Immature natural killer cell (primary cell): ENCODE measurements at regions not wholly inside any gene's neighbourhood (a gene's known extent, or its start where the extent isn't known, plus 50 kb on each side); places are given as distances from the start of the nearest gene placed in this dataset.
A peak's percentile ranks its signal among the peaks of the same experiment; 100 is the strongest.
"Not testable (repeated sequence)": the region's sequence is repeated elsewhere in the genome, so short reads cannot be mapped to it uniquely, and the experiment has no call there.

ENCODE experiments used
- DNase-seq, 3 donors: peaks; one replicate each; pipeline ENCODE4 v3.0.0; 2022; ENCODE audit warnings: mixed read lengths in 1 of 3
- H3K27ac Mint-ChIP-seq, 6 donors: one replicate each; pipeline ENCODE4 v1.8.0; 2020; ENCODE audit warnings: mixed read lengths in 6 of 6, mild to moderate bottlenecking in 5 of 6, inconsistent platforms in 4 of 6, moderate library complexity in 3 of 6
- H3K27me3 Mint-ChIP-seq, 3 donors: one replicate each; pipeline ENCODE4 v1.8.0; 2020 to 2021; ENCODE audit warnings: low read depth in 3 of 3, mild to moderate bottlenecking in 3 of 3, mixed read lengths in 3 of 3, moderate library complexity in 3 of 3, inconsistent platforms in 1 of 3
- H3K36me3 Mint-ChIP-seq, 3 donors: one replicate each; pipeline ENCODE4 v1.8.0; 2020; ENCODE audit warnings: mixed read lengths in 3 of 3, inconsistent platforms in 2 of 3, mild to moderate bottlenecking in 2 of 3
- H3K4me1 Mint-ChIP-seq, 2 donors: one replicate each; pipeline ENCODE4 v1.8.0; 2020; ENCODE audit warnings: inconsistent platforms in 2 of 2, mild to moderate bottlenecking in 2 of 2, mixed read lengths in 2 of 2, moderate library complexity in 1 of 2
- H3K4me3 Mint-ChIP-seq, 5 donors: one replicate each; pipeline ENCODE4 v1.8.0; 2020; ENCODE audit warnings: mild to moderate bottlenecking in 5 of 5, mixed read lengths in 5 of 5, inconsistent platforms in 3 of 5, moderate library complexity in 3 of 5
- H3K9me3 Mint-ChIP-seq, 6 donors: one replicate each; pipeline ENCODE4 v1.8.0; 2020; ENCODE audit warnings: mild to moderate bottlenecking in 6 of 6, mixed read lengths in 6 of 6, inconsistent platforms in 4 of 6, moderate library complexity in 3 of 6

GRCh38 chr3:178324356-178324755 lies 211.9 kb upstream of the KCNMB2 start:
- Mint-ChIP-seq H3K4me1 (no peaks in the 10 kb centered on the region), H3K36me3 (no peaks in the 10 kb centered on the region), H3K27me3 (peaks cover 0 to 2% (median 0%) of the 10 kb centered on the region in 3 donors), H3K4me3 (no peak overlapping the region), H3K27ac (no peak overlapping the region), H3K9me3 (no peaks in the 10 kb centered on the region)
- DNase-seq, result no peak

GRCh38 chr3:178325330-178325729 lies 210.9 kb upstream of the KCNMB2 start:
- Mint-ChIP-seq H3K4me3 (no peak overlapping the region), H3K36me3 (no peaks in the 10 kb centered on the region), H3K9me3 (no peaks in the 10 kb centered on the region), H3K27me3 (no peaks in the 10 kb centered on the region), H3K27ac (no peak overlapping the region), H3K4me1 (no peaks in the 10 kb centered on the region)
- no peak for DNase-seq

- no peaks in the 10 kb centered on the region for H3K4me1 Mint-ChIP-seq
- no peaks in the 10 kb centered on the region for H3K9me3 Mint-ChIP-seq
- no peak overlapping the region for H3K4me3 Mint-ChIP-seq
- H3K27me3 Mint-ChIP-seq, result no peaks in the 10 kb centered on the region
- H3K27ac Mint-ChIP-seq, result no peak overlapping the region
- DNase-seq, result no peak
- no peaks in the 10 kb centered on the region for H3K36me3 Mint-ChIP-seq
Observed at GRCh38 chr3:178329936-178330335, 206.3 kb upstream of the KCNMB2 start.

GRCh38 chr3:178334239-178334638 lies 202.0 kb upstream of the KCNMB2 start:
- Mint-ChIP-seq H3K9me3 (no peaks in the 10 kb centered on the region), H3K27ac (no peak overlapping the region), H3K4me1 (no peaks in the 10 kb centered on the region), H3K36me3 (no peaks in the 10 kb centered on the region), H3K4me3 (no peak overlapping the region), H3K27me3 (peaks cover 0 to 3% (median 0%) of the 10 kb centered on the region in 3 donors)
- DNase-seq, result no peak

GRCh38 chr3:178336336-178336735 lies 199.9 kb upstream of the KCNMB2 start:
- no peak for DNase-seq
- Mint-ChIP-seq H3K36me3 (no peaks in the 10 kb centered on the region), H3K4me3 (no peak overlapping the region), H3K4me1 (no peaks in the 10 kb centered on the region), H3K27ac (no peak overlapping the region), H3K27me3 (peaks cover 0 to 3% (median 2%) of the 10 kb centered on the region in 3 donors), H3K9me3 (no peaks in the 10 kb centered on the region)

DNA sequence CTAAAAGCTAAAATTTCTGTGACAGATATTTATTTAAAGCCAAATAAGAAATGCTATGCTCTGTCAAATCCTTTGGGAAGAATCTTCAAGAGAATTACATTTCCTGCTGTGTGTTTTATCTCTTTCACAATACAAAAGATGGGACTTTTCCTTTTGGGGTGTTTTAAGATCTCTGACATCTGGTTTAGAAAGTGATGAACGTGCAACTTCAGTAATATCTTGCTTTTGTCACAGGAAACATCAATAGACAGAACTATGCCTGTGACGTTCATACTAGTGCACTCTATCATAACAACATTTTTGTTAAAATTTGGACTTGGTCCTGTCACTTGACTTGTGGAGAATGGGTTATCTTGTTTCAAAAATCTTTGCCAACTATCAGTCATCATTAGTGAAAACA lies 195.7 kb upstream of the KCNMB2 start:
- no peaks in the 10 kb centered on the region for H3K36me3 Mint-ChIP-seq
- H3K27ac Mint-ChIP-seq, result no peak overlapping the region
- H3K9me3 Mint-ChIP-seq, result no peaks in the 10 kb centered on the region
- peaks cover 0 to 5% (median 3%) of the 10 kb centered on the region in 3 donors for H3K27me3 Mint-ChIP-seq
- H3K4me3 Mint-ChIP-seq, result no peak overlapping the region
- H3K4me1 Mint-ChIP-seq, result no peaks in the 10 kb centered on the region
- no peak for DNase-seq

GRCh38 chr3:178341636-178342035 lies 194.6 kb upstream of the KCNMB2 start:
- Mint-ChIP-seq H3K9me3 (no peaks in the 10 kb centered on the region), H3K27me3 (peaks cover 1 to 5% (median 3%) of the 10 kb centered on the region in 3 donors), H3K36me3 (no peaks in the 10 kb centered on the region), H3K4me1 (no peaks in the 10 kb centered on the region), H3K4me3 (no peak overlapping the region), H3K27ac (no peak overlapping the region)
- no peak for DNase-seq

DNA sequence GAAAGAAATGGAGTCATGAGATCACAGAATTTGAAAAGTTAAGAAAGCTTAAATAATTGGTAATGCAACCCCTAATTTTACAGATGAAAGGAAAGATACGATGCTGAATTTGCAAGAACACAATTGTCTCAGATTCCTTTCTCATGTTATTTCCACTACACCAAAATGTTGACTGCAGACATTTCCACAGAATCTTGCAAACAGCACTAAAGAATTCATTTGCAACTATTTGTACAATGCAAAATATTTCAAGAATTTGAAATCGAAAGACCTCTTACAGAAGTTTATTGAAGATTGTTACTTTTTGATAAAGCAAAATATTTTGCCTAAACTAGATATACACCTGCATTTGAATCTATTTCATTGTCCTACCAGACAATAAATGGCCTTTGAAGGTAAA lies 194.1 kb upstream of the KCNMB2 start:
- Mint-ChIP-seq H3K36me3 (no peaks in the 10 kb centered on the region), H3K9me3 (no peaks in the 10 kb centered on the region), H3K4me3 (no peak overlapping the region), H3K27me3 (peaks cover 1 to 5% (median 3%) of the 10 kb centered on the region in 3 donors), H3K27ac (no peak overlapping the region), H3K4me1 (no peaks in the 10 kb centered on the region)
- no peak for DNase-seq

GRCh38 chr3:178343433-178344038 lies 192.7 kb upstream of the KCNMB2 start:
- Mint-ChIP-seq H3K27ac (no peak overlapping the region), H3K4me1 (peaks cover 3 to 8% of the 10 kb centered on the region in 2 donors), H3K4me3 (no peak overlapping the region), H3K36me3 (no peaks in the 10 kb centered on the region), H3K9me3 (no peaks in the 10 kb centered on the region), H3K27me3 (peaks cover 0 to 5% (median 1%) of the 10 kb centered on the region in 3 donors)
- DNase-seq, result no peak

- Mint-ChIP-seq H3K4me1 (peaks cover 13 to 17% of the 10 kb centered on the region in 2 donors), H3K27ac (no peak overlapping the region), H3K9me3 (peaks cover 0 to 3% (median 0%) of the 10 kb centered on the region in 6 donors), H3K36me3 (peaks cover 0 to 3% (median 0%) of the 10 kb centered on the region in 3 donors), H3K4me3 (no peak overlapping the region), H3K27me3 (peaks cover 5 to 9% (median 6%) of the 10 kb centered on the region in 3 donors)
- no peak for DNase-seq
Observed at GRCh38 chr3:178345944-178346343, 190.3 kb upstream of the KCNMB2 start.

GRCh38 chr3:178348561-178349217 lies 187.5 kb upstream of the KCNMB2 start:
- H3K9me3 Mint-ChIP-seq, H3K36me3 Mint-ChIP-seq, H3K27me3 Mint-ChIP-seq: not testable (repeated sequence)
- H3K4me3 Mint-ChIP-seq, result peak overlapping the region; percentile 41 to 80 (median 65)
- peak; percentile 61 to 72 (median 71) for DNase-seq
- peaks cover 13 to 17% of the 10 kb centered on the region in 2 donors for H3K4me1 Mint-ChIP-seq
- H3K27ac Mint-ChIP-seq, result peak overlapping the region; percentile 82 to 95 (median 86)

DNA sequence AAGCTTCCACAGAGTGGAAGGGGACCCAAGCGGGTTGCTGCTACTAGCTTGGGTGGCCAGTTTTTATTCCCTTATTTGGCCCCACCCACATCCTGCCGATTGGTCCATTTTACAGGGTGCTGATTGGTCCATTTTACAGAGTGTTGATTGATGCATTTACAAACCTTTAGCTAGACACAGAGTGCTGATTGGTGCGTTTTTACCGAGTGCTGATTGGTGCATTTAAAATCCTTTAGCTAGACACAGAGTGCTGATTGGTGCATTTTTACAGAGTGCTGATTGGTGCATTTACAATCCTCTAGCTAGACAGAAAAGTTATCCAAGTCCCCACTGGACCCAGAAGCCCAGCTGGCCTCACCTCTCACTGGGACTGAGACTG lies 187.0 kb upstream of the KCNMB2 start:
- not testable (repeated sequence) for DNase-seq

GRCh38 chr3:178350763-178351162 lies 185.5 kb upstream of the KCNMB2 start:
- H3K27ac Mint-ChIP-seq, result no peak overlapping the region
- peaks cover 7 to 10% (median 8%) of the 10 kb centered on the region in 3 donors for H3K27me3 Mint-ChIP-seq
- H3K9me3 Mint-ChIP-seq, result peaks cover 0 to 3% (median 0%) of the 10 kb centered on the region in 6 donors
- H3K4me3 Mint-ChIP-seq, result no peak overlapping the region
- H3K4me1 Mint-ChIP-seq, result peaks cover 13 to 17% of the 10 kb centered on the region in 2 donors
- no peak for DNase-seq
- peaks cover 0 to 3% (median 0%) of the 10 kb centered on the region in 3 donors for H3K36me3 Mint-ChIP-seq

More for the DNA sequence above, 187.0 kb upstream of the KCNMB2 start:
- not testable (repeated sequence) for H3K36me3 Mint-ChIP-seq, H3K9me3 Mint-ChIP-seq, H3K27me3 Mint-ChIP-seq
- H3K4me3 Mint-ChIP-seq, result peak overlapping the region; percentile 6 to 80 (median 65)
- H3K27ac Mint-ChIP-seq, result peak overlapping the region; percentile 82 to 95 (median 86)
- peaks cover 13 to 17% of the 10 kb centered on the region in 2 donors for H3K4me1 Mint-ChIP-seq

GRCh38 chr3:178352326-178353005 lies 183.8 kb upstream of the KCNMB2 start:
- Mint-ChIP-seq H3K4me1 (peaks cover 13 to 17% of the 10 kb centered on the region in 2 donors), H3K9me3 (peaks cover 0 to 3% (median 0%) of the 10 kb centered on the region in 6 donors), H3K27ac (no peak overlapping the region), H3K27me3 (peaks cover 6 to 10% (median 8%) of the 10 kb centered on the region in 3 donors), H3K36me3 (peaks cover 0 to 3% (median 0%) of the 10 kb centered on the region in 3 donors), H3K4me3 (no peak overlapping the region)
- DNase-seq, result no peak
